ENCODE measurements at regions not wholly inside any gene's neighbourhood (a gene's known extent, or its start where the extent isn't known, plus 50 kb on each side); places are given as distances from the start of the nearest gene placed in this dataset.
"Not testable (repeated sequence)": the region's sequence is repeated elsewhere in the genome, so short reads cannot be mapped to it uniquely, and the experiment has no call there.

- no peak overlapping the region for H3K27ac ChIP-seq (ENCODE audit: low read depth, low read length)
- H2AFZ ChIP-seq (ENCODE audit: low read length, unreplicated experiment), result no peak overlapping the region
- no peak overlapping the region for H3K4me3 ChIP-seq (ENCODE audit: low read depth, low read length)
- H3K36me3 ChIP-seq (ENCODE audit: insufficient read depth, low read length), result no peaks in the 10 kb centered on the region
- H3K4me1 ChIP-seq (ENCODE audit: control insufficient read depth, insufficient read depth, low read length, unreplicated experiment), result peaks cover 16% of the 10 kb centered on the region
- no peaks in the 10 kb centered on the region for H3K79me2 ChIP-seq (ENCODE audit: control insufficient read depth, insufficient read depth, low read length, unreplicated experiment)
- no peaks in the 10 kb centered on the region for H3K27me3 ChIP-seq (ENCODE audit: insufficient read depth, low read length)
Observed at GRCh38 chr4:4655901-4656300, 114.1 kb upstream of the STX18 start.

DNA sequence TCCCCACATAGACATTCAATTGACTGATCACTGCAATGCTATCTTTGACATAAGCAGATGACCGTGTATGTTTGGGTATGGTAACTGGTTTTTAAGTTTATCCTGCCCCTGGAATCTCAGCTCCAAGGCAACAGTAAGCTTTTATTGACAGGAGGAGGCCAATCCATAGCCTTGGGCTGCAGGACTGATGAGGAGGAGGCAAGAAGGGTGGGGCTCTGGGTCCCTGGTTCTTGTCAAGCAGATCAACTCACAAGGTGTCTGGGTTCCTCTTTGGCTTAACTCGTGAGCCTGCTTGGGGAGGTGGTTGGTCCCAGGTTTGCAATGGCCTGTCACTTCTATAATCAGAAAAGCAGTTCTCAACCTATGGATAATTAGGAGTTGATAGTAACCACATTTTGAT is 113.2 kb upstream of the STX18 start:
- Histone ChIP-seq H3K4me3 (ENCODE audit: low read depth, low read length) (no peak overlapping the region), H3K36me3 (ENCODE audit: insufficient read depth, low read length) (no peaks in the 10 kb centered on the region), H3K27ac (ENCODE audit: low read depth, low read length) (no peak overlapping the region), H3K27me3 (ENCODE audit: insufficient read depth, low read length) (no peaks in the 10 kb centered on the region), H3K4me1 (ENCODE audit: control insufficient read depth, insufficient read depth, low read length, unreplicated experiment) (peaks cover 8% of the 10 kb centered on the region), H2AFZ (ENCODE audit: low read length, unreplicated experiment) (no peak overlapping the region), H3K79me2 (ENCODE audit: control insufficient read depth, insufficient read depth, low read length, unreplicated experiment) (no peaks in the 10 kb centered on the region)

DNA sequence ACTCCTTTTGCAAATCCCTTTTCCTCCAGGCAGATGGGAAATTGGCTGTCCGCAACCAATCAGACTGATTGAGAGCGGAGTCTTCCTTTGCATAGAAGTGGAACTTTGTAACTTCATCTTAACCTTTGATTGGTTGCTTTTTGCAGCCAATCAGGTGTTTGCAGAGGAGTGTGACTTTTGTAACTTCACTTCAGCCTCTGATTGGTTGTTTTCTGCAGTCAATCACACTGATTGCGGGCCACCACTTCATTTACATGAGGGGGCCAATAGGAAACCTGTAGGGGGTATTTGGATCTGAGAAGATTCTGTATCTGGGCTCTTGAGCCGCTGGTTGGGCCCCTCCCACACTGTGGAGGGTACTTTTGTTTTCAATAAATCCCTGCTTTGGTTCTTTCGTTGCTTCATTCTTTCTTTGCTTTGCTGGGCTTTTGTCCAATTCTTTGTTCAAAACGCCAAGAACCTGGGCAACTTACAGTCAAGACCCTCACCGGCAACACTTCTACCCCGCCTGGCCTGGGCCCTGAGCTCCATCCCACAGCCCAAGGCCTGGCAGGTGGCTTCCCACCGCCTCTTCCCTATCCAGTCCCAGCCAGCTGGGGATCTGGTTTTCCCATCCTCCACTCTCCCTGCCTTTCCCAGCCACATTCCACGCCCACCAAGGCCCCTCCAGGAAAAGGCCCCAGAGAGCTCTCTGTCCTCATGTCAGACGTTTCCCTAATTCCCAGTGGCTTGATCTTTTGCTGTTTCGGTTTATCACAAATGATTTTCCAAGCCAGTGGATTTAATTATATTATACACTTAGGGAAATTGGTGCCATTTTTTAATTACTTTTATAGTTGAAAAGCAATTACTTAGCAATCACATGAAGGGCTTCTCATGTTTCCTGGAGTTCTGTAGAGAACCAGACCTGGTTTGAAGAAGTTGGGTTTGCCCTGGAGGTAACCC is 110.2 kb upstream of the STX18 start:
- H3K27ac ChIP-seq (ENCODE audit: low read depth, low read length), result no peak overlapping the region
- H3K36me3 ChIP-seq (ENCODE audit: insufficient read depth, low read length), result no peaks in the 10 kb centered on the region
- no peaks in the 10 kb centered on the region for H3K4me1 ChIP-seq (ENCODE audit: control insufficient read depth, insufficient read depth, low read length, unreplicated experiment)
- H3K4me3 ChIP-seq (ENCODE audit: low read depth, low read length), result no peak overlapping the region
- no peak overlapping the region for H2AFZ ChIP-seq (ENCODE audit: low read length, unreplicated experiment)
- H3K27me3 ChIP-seq (ENCODE audit: insufficient read depth, low read length), result no peaks in the 10 kb centered on the region
- H3K79me2 ChIP-seq (ENCODE audit: control insufficient read depth, insufficient read depth, low read length, unreplicated experiment), result no peaks in the 10 kb centered on the region

DNA sequence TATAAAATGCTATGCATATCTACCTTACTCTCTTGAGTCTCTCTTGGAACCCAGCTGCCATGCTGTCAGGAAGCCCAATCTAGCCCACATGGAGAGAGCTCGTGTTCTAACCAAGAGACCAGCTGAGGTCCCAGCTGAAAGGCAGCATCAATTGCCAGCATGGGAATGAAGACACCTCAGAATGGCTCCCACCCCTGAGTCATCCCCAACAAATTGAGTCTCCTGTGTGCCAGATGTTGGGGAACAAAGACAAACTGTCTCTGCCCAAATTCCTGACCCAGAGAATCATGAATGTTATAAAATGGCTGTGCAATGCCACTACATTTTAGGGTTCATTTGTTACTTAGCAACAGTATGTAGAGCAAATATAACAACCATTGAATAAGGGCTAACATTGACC is 105.2 kb upstream of the STX18 start:
- Histone ChIP-seq H3K79me2 (ENCODE audit: control insufficient read depth, insufficient read depth, low read length, unreplicated experiment) (no peaks in the 10 kb centered on the region), H3K36me3 (ENCODE audit: insufficient read depth, low read length) (no peaks in the 10 kb centered on the region)

DNA sequence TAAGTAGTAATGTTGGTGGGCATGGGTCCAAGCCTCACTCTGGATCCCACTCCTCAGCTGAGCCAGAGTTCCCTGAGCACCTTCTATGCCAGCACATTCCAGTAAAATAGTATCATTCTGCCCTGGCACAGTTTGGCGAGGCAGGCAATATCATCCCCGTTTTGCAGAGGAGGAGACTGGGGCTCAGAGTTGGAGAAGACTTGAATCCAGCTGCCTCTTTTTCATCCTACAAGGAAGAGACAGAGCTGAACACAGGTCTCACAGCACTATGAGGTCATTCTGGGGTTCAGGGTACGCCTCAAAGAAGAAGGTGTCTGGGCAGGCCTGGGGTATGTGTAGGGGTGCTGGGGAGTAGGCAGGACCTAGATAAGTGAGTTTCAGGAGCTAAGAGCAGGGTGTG is 103.9 kb upstream of the STX18 start:
- no peaks in the 10 kb centered on the region for H3K79me2 ChIP-seq (ENCODE audit: control insufficient read depth, insufficient read depth, low read length, unreplicated experiment)
- no peaks in the 10 kb centered on the region for H3K27me3 ChIP-seq (ENCODE audit: insufficient read depth, low read length)
- H3K4me3 ChIP-seq (ENCODE audit: low read depth, low read length), result no peak overlapping the region
- no peak overlapping the region for H2AFZ ChIP-seq (ENCODE audit: low read length, unreplicated experiment)
- no peak overlapping the region for H3K27ac ChIP-seq (ENCODE audit: low read depth, low read length)
- H3K36me3 ChIP-seq (ENCODE audit: insufficient read depth, low read length), result no peaks in the 10 kb centered on the region
- peaks cover 2% of the 10 kb centered on the region for H3K4me1 ChIP-seq (ENCODE audit: control insufficient read depth, insufficient read depth, low read length, unreplicated experiment)

More for the DNA sequence above, 105.2 kb upstream of the STX18 start:
- Histone ChIP-seq H3K4me3 (ENCODE audit: low read depth, low read length) (no peak overlapping the region), H2AFZ (ENCODE audit: low read length, unreplicated experiment) (no peak overlapping the region), H3K27ac (ENCODE audit: low read depth, low read length) (no peak overlapping the region), H3K27me3 (ENCODE audit: insufficient read depth, low read length) (no peaks in the 10 kb centered on the region), H3K4me1 (ENCODE audit: control insufficient read depth, insufficient read depth, low read length, unreplicated experiment) (no peaks in the 10 kb centered on the region)

GRCh38 chr4:4644277-4644676 is 102.4 kb upstream of the STX18 start:
- not testable (repeated sequence) for H3K27me3 ChIP-seq (ENCODE audit: insufficient read depth, low read length); H3K4me1 ChIP-seq (ENCODE audit: control insufficient read depth, insufficient read depth, low read length, unreplicated experiment); H3K36me3 ChIP-seq (ENCODE audit: insufficient read depth, low read length); H3K4me3 ChIP-seq (ENCODE audit: low read depth, low read length); H3K27ac ChIP-seq (ENCODE audit: low read depth, low read length); H2AFZ ChIP-seq (ENCODE audit: low read length, unreplicated experiment); H3K79me2 ChIP-seq (ENCODE audit: control insufficient read depth, insufficient read depth, low read length, unreplicated experiment)

- H3K4me3 ChIP-seq (ENCODE audit: low read depth, low read length); H2AFZ ChIP-seq (ENCODE audit: low read length, unreplicated experiment); H3K27ac ChIP-seq (ENCODE audit: low read depth, low read length); H3K36me3 ChIP-seq (ENCODE audit: insufficient read depth, low read length); H3K4me1 ChIP-seq (ENCODE audit: control insufficient read depth, insufficient read depth, low read length, unreplicated experiment); H3K27me3 ChIP-seq (ENCODE audit: insufficient read depth, low read length); H3K79me2 ChIP-seq (ENCODE audit: control insufficient read depth, insufficient read depth, low read length, unreplicated experiment): not testable (repeated sequence)
Observed at GRCh38 chr4:4643743-4644142, 101.9 kb upstream of the STX18 start.

DNA sequence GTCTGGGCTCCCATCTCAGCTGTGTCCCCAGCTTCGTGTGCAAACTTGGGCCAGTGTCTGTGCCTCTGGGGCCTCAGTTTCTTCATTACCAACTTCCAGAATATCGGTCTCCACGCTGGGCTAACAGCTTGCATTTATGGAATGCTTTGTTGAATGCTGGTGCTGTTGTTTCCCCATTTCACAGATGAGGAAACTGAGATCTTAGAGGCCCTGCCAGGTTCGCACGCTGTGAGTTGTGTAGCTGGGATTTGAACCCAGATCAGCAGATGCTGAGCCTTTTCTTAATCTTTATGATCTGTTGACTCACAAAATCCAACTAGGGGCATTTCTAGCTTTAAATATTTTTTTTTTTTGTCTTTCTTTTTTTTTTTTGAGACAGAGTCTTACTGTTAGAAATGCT is 101.5 kb upstream of the STX18 start:
- no peak overlapping the region for H2AFZ ChIP-seq (ENCODE audit: low read length, unreplicated experiment)
- H3K4me1 ChIP-seq (ENCODE audit: control insufficient read depth, insufficient read depth, low read length, unreplicated experiment), result peaks cover 5% of the 10 kb centered on the region
- no peak overlapping the region for H3K27ac ChIP-seq (ENCODE audit: low read depth, low read length)
- H3K36me3 ChIP-seq (ENCODE audit: insufficient read depth, low read length), result no peaks in the 10 kb centered on the region
- no peaks in the 10 kb centered on the region for H3K79me2 ChIP-seq (ENCODE audit: control insufficient read depth, insufficient read depth, low read length, unreplicated experiment)
- no peaks in the 10 kb centered on the region for H3K27me3 ChIP-seq (ENCODE audit: insufficient read depth, low read length)
- no peak overlapping the region for H3K4me3 ChIP-seq (ENCODE audit: low read depth, low read length)

DNA sequence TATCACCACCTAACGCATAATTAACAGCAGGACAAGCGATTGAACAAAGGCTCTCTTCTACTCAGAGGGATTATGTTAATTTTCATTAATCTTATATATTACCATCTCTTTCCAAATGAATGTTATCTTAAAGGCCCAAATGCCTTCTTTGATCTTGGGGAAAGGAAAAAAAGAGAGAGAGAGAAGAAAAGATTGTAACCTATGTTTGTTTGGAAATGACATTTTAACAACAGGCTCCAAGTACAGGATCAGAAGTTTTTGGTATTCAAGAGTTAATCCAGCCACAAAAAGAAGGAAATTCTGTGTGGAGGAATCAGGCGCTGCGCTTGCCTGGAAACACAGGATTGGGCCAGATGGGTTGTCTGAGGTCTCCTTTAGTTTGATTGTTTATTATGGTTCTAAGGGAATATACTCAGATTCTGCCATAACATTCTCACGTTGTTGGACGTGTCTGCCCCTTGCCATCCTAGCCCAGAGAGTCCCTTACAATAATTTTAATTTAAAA is 100.7 kb upstream of the STX18 start:
- Histone ChIP-seq H3K27ac (ENCODE audit: low read depth, low read length) (no peak overlapping the region), H3K79me2 (ENCODE audit: control insufficient read depth, insufficient read depth, low read length, unreplicated experiment) (no peaks in the 10 kb centered on the region), H3K36me3 (ENCODE audit: insufficient read depth, low read length) (no peaks in the 10 kb centered on the region), H3K4me1 (ENCODE audit: control insufficient read depth, insufficient read depth, low read length, unreplicated experiment) (peaks cover 5% of the 10 kb centered on the region), H2AFZ (ENCODE audit: low read length, unreplicated experiment) (no peak overlapping the region), H3K27me3 (ENCODE audit: insufficient read depth, low read length) (no peaks in the 10 kb centered on the region), H3K4me3 (ENCODE audit: low read depth, low read length) (no peak overlapping the region)

- no peak overlapping the region for H2AFZ ChIP-seq (ENCODE audit: low read length, unreplicated experiment)
- H3K27me3 ChIP-seq (ENCODE audit: insufficient read depth, low read length), result no peaks in the 10 kb centered on the region
- peaks cover 5% of the 10 kb centered on the region for H3K4me1 ChIP-seq (ENCODE audit: control insufficient read depth, insufficient read depth, low read length, unreplicated experiment)
- no peaks in the 10 kb centered on the region for H3K36me3 ChIP-seq (ENCODE audit: insufficient read depth, low read length)
- no peak overlapping the region for H3K4me3 ChIP-seq (ENCODE audit: low read depth, low read length)
- no peak overlapping the region for H3K27ac ChIP-seq (ENCODE audit: low read depth, low read length)
- no peaks in the 10 kb centered on the region for H3K79me2 ChIP-seq (ENCODE audit: control insufficient read depth, insufficient read depth, low read length, unreplicated experiment)
Observed at GRCh38 chr4:4641661-4642495, 100.0 kb upstream of the STX18 start.

Data from ACC112 (cell line).